ENCODE measurements at regions not wholly inside any gene's neighbourhood (a gene's known extent, or its start where the extent isn't known, plus 50 kb on each side); places are given as distances from the start of the nearest gene placed in this dataset.

DNA sequence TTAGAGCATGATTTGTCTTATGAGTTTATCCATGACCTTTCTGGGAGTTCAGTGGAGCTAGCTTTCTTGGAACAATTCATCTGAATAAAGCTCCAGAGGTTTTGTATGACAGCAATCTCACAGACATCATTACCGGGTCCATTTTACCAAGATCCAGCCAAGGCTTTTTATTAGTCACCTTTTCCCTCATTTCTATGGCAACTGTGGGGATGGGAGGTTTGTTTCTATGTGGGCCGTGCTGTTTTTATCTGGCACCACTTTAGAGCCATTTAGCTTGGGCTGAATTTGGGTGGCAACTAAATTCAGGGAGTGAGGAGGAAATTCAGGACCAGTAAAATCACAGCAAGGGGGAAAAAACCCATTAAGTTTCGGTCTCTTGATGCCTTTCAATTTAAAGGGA, 245.7 kb downstream of the NSG2 start:
- DNase-seq (ENCODE audit: low spot score): no peak

DNA sequence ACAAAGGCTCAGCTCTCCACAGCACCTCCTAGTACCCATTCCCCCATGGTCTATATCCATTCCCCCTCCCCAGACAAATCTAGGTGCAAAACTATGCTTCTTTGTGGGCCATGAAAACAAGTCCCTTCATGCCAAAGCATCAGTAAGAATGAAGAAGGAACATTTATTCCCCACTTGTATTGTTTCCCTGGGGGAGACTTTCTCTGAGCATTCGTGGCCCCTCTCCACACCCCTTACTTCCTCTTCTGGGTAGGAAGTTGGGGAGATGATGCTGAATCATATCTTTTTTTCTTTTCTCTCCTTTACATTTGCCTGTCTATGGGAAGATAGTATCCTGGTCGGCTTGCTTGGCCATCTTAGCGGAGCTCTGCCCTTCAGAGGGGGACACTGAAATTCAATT, 246.8 kb downstream of the NSG2 start:
- no peak for DNase-seq (ENCODE audit: low spot score)

DNA sequence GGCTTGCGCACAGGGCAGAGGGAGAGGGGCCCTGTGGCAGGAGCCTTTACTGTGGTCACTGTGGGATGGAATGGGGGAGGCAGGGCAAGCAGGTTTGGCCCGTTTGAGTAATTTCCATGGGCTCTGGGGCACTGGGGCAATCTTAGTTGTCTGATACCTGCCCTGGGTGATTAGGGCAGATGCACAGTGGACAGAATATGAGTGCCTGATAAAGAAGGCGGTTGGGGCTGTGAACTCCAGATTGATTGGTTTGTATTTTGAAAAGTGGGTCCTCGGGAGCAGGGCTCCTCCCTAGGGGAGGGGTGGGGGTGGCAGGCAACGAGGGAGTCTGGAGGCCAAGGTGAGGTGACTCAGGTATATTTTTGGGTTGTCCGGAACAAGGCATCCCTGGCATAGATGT, 247.5 kb downstream of the NSG2 start:
- DNase-seq (ENCODE audit: low spot score): no peak

DNA sequence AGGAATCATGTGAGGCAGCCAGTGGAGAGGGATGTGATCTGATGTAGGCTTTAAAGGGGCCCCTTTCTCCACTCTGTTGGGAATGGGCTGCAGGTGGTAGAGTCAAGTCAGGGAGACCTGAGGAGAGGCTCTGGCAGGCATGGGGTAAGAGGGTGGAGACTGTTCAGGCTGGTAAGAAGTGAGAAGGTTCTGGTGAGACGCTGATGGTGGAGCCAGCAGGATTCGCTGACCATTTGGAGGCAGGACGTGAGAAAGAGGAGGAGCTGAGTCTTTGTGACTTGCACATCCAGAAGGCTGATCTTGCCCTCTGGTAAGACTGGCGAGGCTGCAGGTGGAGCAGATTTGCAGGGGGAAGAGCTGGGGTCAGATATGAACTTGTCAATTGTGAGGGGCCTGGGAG, 248.0 kb downstream of the NSG2 start:
- DNase-seq (ENCODE audit: low spot score): no peak

DNA sequence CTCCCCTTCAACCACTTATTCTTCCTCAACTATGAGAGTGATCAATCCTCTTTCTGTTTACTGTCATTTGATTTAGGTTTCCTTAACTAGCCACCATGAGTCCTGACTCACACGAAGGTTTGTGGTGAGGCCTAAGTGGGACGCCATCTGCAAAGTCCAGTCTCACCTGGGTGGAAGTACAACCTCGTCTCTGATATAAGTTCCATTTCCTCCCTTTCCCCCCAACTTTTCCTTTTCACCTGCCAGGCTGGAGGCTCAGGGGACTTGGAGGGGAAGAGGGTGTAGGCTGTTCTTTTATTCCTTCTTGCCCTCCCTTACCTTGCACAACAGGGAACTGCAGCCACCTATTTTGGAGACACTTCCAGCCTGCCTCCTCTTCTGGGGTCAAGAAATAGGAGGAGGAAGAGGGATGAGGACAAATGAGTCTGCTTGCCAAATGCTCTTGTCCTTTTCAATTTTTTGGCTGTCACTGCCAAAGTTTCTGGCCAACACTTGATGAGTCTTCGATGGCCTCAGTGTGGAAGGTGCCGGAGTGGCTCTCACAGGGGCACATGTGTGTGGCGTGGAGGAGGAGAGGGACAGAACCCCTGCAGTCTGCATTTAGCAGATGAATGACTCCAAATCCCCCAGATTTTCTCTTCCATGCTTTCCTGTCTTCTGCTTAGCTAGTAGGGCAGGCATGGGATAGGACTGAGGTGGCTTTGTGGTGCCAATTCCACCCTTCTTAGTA, 249.6 kb downstream of the NSG2 start:
- DNase-seq (ENCODE audit: low spot score): no peak

DNA sequence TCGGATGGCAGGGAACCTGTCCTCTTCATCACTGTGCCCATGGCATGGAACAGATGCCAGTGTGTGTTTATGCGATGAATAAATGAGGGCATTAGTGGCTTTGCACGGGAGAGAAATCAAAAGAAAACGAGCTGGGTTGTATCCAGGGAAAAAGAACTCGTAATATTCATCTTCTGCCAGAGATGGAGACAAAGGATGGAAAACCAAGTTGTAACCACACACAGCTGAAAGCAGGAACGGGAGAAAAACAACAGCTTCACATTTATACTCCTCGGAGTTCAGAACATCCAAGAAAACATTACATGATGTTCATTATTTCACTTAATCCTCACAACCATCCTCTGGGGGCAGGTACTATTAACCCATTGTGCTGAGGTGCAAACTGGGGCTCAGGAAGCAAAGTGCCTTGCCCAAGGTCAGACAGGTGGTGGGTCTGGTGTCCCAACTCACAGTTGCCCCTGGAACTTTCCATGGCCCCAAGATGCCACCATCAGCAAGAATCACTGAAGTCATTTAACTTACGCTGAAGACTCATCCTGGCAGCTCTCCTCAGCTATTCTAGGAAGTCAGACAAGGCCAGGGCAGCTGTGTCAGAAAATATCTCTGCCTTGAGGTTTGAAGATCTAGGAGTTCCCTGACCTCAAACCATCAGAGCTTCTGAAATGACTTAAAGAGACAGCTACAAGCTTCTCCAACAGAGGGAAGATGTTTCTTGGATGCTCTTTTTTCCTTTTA, 250.4 kb downstream of the NSG2 start:
- no peak for DNase-seq (ENCODE audit: low spot score)

DNA sequence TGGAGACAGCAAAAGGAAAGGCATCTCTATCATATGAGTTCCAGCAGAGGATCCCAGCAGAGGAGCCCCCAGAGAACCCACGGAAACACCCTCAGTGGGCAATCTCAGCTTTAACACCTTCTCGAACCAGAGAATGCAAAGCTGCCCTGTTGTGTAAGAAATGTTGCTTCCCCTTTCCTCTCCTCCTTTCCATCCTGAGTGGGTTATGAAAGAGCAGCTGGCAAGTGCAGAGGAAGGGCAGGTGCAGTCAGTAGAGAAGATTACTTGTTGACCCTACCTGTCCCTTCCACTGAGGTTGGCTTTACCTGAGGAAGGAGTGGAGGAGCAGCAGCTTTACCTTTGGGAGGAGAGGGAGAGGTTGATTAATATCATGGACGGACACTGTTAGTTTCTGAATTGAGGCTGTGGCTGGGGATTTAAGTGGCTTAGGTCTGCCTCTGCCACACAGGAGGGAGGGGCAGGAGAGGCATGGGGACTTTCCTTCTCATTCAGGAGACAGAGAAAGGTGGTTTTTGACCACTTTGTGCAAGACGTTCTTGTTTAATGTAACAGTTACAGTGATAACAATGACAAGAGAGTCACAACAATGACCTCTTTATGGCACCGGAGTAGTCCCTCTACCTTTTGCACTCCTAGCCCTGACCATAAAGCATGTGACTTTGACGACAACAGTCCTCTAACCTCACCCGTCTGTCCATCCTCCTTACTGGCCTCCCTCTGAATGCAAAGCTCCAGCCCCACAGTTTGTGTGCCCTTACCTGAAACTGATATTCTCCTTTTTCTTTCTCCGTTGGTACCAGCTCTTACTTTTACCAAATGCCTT, 254.8 kb downstream of the NSG2 start:
- no peak for DNase-seq (ENCODE audit: low spot score)

DNA sequence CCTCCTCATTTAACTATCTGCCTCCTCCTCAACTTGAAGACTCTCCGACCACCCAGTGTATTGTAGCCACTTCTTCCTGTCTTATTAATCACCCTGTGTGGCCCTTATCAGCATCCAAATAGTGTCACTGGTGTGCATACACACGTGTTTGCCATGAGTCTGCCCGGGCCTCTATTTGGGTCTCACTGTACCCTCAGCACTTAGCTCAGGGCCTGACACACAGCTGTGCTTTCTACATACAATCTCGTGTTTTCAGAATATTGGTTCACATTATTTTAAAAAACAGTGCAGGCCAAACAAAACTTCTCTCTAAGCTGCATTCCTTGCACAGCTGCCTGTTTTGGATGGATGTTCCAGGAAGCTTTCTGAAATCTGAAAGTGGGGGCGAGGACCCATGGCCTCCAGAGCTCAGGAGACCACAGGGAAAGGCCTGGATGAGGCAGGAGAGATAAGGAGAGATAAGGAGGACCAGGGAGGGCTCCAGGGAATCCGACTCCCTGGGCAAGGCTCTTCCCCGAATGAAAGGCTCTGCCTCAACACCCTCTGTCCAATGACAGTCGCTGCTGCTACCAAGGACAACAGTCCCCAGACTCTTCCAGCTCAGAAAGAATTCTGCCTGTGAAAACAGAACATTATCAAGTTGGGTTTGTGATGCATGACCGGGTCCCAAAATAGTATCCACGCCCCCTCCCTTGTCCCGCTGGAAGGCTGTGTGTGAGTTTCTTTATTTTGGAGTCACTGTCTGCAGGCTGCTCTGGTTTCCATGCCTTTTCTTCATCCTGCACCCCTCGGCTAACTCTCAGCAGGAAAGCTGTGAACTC, 255.6 kb downstream of the NSG2 start:
- no peak for DNase-seq (ENCODE audit: low spot score)

DNA sequence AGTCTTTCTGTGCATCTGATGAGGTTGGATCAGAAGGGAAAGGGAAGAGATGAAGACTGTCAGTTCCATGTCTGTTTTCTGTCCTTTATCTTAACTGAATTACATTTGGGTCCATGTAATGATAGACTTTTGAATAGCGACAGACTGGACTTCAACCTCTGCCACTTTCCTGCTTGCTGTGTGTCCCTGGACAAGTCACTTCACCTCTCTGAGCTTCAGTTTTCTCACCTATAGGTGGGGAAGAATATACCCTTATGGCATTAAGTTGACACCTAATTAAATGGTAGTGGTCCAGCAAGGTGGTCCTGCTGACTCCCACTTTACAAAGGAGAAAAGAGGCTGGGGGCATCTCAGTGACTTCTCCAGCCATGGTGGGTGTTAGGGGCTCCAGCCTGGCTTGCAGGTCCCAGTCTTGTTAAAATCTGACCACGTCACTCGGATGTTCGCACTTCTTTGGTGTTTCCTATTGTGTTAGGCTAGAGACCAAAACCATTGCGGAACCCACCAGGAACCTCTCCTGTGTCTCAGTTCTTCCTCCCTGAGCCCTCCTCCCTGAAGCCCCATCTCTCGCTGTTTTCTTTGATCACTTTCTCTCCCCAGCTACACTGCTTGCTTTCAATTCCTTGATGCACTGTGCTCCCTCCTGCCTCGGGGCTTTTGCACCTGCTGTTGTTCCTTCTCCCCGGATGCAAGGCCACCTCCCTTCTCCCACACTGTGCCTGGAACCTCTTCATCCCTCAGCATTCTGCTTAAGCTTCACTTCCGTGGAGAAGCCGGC, 256.5 kb downstream of the NSG2 start:
- DNase-seq (ENCODE audit: low spot score): no peak

DNA sequence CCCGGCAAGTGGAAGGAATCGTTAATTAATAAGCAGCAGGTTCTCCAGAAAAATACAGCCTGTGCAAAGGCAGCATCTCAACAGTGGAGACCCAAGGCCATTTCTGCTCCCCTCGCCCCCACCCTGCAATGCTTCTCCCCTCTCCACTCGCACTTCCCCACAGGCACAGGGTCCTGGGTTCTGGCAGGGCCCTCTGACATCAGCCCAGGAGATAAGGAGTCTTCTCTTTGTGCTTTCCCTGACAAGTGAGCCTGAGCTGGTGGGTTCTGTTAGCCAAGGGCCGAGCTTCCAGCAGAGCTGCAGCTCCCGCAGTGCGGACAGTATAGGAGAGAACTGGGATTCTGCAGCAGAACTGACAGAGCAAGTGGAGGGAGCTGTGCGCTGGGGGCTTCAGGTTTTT, 257.5 kb downstream of the NSG2 start:
- DNase-seq (ENCODE audit: low spot score): no peak

DNA sequence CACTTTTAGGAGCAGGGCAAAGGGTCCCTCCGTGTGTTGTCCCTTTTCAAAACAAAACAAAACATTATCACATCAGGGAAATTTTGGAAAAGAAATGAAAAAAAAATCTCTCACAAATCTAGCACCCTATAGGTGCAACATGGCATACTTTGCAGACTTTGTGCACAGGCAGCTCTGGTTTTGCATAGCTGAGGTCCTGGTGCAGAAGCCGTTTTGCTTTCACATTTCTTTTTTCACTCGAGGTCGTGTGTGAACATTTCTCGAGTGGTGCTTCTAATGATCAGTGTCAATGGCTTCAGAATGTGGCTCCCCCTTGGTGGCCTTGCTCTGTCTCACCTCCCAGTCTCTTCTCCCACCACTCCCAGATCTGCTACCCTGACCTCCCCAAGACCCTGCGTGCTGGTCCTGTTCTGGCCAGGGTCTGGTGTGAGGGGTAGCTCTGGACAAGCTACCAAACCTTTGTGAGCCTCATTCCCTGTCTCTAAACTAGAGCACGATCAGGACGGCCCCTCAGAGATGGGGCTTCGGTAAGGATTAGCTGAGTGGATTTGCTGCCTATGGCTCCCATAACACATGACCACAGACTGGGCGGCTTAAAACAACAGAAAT, 258.0 kb downstream of the NSG2 start:
- DNase-seq (ENCODE audit: low spot score): no peak

DNA sequence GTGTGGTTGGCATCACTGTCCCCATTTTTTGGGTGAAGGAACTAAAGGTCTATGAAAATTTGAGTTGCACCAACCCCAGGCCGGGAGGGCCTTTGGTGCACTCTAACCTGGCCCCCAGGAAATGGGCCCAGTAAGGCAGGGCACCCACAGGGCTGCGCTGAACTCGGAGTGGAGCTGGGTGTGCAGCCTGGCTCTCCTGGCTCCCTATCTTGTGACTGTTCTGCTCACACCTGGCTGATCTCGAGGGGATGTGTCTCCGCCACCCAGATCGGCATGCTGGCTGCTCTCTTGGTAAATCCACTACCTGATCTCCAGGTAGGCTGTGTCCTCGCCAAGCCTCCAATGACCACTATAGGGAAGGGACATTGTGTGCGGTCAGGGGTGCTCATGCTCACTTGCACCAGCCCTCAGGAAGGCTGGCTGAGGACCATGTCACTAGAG, 259.8 kb downstream of the NSG2 start:
- DNase-seq (ENCODE audit: low spot score): no peak

DNA sequence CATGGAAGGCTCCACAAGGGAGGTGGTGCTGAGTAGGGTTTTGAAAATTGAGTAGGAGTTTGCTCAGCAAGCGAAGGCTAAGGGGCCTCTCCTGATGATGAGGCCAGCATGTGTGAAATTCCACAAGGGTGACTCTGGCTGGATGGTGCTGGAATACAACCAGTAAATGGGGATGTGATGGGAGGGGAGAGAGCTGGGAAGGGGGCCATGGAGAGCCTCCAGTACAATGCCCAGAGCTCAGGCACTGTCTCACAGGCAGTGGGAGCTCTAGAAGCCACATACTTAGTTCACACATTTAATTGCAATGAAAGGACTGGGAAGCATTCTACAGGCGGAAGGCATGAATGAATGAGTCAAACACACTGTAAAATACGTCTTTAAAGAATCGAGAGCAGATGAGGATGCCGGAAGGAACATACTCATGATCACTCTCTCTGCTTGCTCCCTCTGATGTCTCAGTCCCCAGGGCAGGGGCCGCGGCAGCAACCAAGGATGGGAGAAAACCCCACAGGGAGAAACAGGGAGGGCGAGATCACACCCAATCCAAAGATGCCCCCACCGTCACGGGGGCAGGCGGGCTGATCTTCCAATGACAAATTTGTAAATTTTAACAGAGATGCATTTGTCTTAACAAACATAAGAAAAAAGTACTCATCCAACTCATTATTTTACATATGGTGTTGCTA, 261.0 kb downstream of the NSG2 start:
- DNase-seq (ENCODE audit: low spot score): no peak

DNA sequence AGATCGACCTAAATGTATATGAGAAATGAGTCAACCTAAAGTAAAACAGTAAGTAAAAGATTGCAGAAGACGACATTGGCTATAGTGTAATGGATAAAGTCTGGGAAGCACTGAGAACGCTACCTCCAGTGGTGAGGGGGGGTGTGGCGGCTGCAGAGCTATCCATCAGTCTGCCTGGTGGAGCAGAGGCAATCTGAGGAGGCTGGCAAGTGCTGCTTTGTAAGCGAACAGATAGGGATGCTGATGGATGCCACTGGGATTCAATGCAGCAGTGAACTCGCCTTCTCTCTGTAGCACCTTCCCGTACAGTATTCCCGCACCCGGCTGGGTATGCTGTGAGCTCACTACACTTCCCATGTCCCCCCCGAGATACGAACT, 261.5 kb downstream of the NSG2 start:
- DNase-seq (ENCODE audit: low spot score): no peak

DNA sequence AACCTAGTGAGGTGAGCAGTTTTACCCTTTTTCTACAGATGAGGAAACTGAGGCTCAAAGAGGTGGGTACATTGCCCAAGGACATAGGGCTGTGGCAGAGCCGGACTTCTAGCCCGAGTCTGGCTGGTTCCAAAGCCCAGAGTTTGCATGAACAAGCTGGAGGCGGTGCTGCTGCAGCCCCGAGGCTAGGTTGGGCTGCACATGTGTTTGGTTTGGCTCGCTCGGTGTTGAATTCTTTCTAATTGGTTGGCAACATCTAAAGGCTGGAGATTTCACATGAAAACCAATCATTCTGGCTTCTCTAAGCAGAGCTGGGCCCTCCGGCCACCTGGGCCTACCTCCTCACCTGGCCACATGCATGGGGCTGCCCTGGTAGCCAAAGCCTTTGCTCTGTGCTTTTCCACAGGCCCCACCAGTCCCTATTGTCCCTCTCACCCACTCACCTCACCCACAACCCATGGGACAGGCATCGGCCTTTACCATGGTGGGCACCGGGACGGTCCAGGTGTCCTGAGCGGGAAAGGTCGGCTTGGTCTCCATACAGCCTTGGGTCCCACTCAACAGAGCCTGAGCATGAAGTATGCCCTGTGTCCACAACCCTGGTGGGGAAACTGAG, 262.3 kb downstream of the NSG2 start:
- no peak for DNase-seq (ENCODE audit: low spot score)

DNA sequence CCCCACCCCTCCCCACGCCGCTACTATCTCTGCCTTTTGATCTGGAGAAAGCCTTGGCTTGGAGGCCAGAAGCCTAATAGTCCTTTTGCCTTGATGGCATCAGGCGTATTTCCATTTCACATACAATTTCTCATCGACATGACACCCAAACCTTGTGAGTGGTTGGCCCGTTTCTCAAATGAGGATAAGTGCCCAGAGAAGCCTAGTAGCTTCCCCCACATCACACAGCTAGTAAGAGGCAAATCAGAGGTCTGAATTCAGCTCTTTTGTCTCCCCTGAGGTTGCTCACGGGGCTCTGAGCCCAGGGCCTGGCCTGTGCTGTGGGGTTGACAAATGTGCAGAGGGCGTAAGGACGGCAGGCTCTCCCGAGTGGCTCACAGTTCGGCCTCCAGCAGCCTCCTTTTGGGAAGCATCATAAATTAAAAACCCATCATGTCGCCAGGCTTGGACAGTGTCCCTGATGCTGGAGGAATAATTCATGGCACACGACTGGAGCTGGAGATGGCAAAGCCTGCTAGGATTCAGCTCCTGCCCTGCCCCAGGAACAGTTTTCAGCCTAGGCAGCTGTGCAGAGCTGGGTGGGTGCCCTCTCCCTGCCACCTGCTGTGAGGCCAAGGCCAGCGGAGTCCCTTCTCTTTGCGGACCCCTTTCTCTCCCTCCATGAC, 263.8 kb downstream of the NSG2 start:
- no peak for DNase-seq (ENCODE audit: low spot score)

DNA sequence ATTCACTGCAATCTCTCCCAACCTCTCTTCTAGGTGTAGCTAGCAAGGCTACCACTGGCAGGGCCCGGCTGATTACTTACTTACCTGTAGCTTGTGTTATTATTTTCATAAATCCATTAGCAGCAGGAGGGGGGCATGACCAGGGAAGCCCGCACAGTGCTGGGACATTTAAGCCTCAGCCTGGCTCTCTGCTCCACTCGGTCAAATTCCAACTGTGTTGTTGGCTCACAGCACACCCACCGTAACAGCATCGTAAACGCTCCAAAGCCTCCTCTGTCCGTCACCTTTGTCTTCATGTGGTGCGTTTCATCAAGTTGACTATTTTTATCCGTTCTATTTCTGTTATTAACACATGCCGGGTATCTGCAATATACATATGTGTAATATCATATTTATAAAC, 264.7 kb downstream of the NSG2 start:
- no peak for DNase-seq (ENCODE audit: low spot score)

DNA sequence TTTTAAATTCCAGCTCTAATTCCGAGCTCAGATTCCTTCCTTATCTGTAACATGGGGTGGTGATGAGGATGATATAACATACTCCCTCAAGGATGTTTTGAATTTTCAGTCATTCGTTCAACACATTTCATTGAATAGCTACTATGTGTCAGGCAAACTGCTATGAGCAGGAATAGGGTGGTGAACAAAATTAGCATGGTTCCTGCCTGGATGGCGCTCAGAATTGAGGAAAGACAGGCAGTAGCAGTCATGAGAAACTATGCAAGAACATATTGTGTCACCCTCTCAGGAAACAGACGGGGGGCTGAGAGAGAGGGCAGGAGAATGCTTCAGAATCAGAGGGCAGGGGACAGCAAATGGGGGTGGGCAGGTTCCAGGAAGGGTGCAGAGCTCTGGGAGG, 265.2 kb downstream of the NSG2 start:
- no peak for DNase-seq (ENCODE audit: low spot score)

DNA sequence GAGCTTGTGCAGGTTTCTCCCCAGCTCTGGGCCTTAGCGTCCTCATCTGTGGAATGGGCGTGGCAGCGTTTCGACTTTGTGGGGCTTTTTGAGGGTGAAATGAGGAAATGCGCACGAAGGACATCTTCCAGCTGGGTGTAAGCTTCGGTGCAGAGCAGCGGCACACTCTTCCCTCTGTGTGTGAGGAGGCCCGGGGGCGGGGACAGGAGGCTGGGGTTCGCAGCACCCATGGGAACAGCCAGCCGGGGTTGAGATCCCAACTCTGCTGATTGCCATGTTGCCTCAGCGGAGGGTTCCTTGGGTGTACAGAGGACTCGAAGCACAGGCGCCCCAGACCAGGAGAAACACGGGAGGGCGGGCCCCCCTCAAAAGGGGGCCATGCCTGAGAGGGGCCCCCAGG, 265.6 kb downstream of the NSG2 start:
- no peak for DNase-seq (ENCODE audit: low spot score)
